PC-3 (cell line): ENCODE measurements at regions not wholly inside any gene's neighbourhood (a gene's known extent, or its start where the extent isn't known, plus 50 kb on each side); places are given as distances from the start of the nearest gene placed in this dataset.

ENCODE experiments used
- ATAC-seq: fragments of 200-7000 bp; cut with Tn5 transposase; 2 replicates; pipeline ENCODE4 v1.9.1; 2020; ENCODE audit warnings: mild to moderate bottlenecking, moderate library complexity
- BruUV-seq: library from RNA; stranded (reverse); fragments of 400-500 nt; replicated peaks from 2 replicates; lab custom pipeline; 2021; lab: Mats Ljungman, UMichigan
- CTCF ChIA-PET: fragments of 300-600 bp; sonication (Branson Sonifier 250); formaldehyde crosslinking; loops from one replicate; lab custom pipeline; 2022; ENCODE audit warnings: antibody characterized with exemption; lab: Charles Lee
- POLR2A ChIA-PET: fragments of 300-600 bp; sonication (Branson Sonifier 250); formaldehyde crosslinking; loops from one replicate; lab custom pipeline; 2022; ENCODE audit warnings: antibody characterized with exemption; ENCODE audit not compliant: unreplicated experiment; lab: Charles Lee
- DNase-seq: peaks from one replicate; pipeline ENCODE4 v3.0.0-alpha.2; 2015
- H2AFZ ChIP-seq: fragments of 300-600 bp; sonication (generic); 2 replicates; pipeline ENCODE4 v1.6.0; 2016; ENCODE audit warnings: antibody characterized with exemption, low read length
- H3F3A ChIP-seq: fragments of 300-600 bp; sonication (generic); one replicate; pipeline ENCODE4 v1.6.0; 2017; ENCODE audit warnings: antibody characterized with exemption, low read length, control low read depth, mild to moderate bottlenecking; ENCODE audit not compliant: unreplicated experiment
- H3K27ac ChIP-seq: fragments of 300-600 bp; sonication (generic); 2 replicates; pipeline ENCODE4 v1.5.1; 2016; ENCODE audit warnings: mild to moderate bottlenecking, low read length
- H3K27me3 ChIP-seq: fragments of 300-600 bp; sonication (generic); 2 replicates; pipeline ENCODE4 v1.6.1; 2016; ENCODE audit warnings: low read length, mixed read lengths
- H3K36me3 ChIP-seq: fragments of 300-600 bp; sonication (generic); 2 replicates; pipeline ENCODE4 v1.6.1; 2016; ENCODE audit warnings: low read depth, mixed run types, low read length, mixed read lengths
- H3K4me1 ChIP-seq: fragments of 300-600 bp; sonication (generic); 2 replicates; pipeline ENCODE4 v1.5.1; 2016; ENCODE audit warnings: low read length; ENCODE audit not compliant: insufficient read depth
- H3K4me2 ChIP-seq: fragments of 300-600 bp; sonication (generic); 2 replicates; pipeline ENCODE4 v1.6.0; 2016; ENCODE audit warnings: low read length
- H3K4me3 ChIP-seq: fragments of 300-600 bp; sonication (generic); 2 replicates; pipeline ENCODE4 v1.5.1; 2016; ENCODE audit warnings: mild to moderate bottlenecking, low read length, mixed read lengths
- H3K79me2 ChIP-seq: fragments of 300-600 bp; sonication (generic); 2 replicates; pipeline ENCODE4 v1.6.1; 2017; ENCODE audit warnings: low read length, mixed read lengths
- H3K9ac ChIP-seq: fragments of 300-600 bp; sonication (generic); 2 replicates; pipeline ENCODE4 v1.6.0; 2016; ENCODE audit warnings: mild to moderate bottlenecking, low read length
- H3K9me2 ChIP-seq: fragments of 300-600 bp; sonication (generic); replicated peaks from 2 replicates; pipeline ENCODE4 v1.6.1; 2016; ENCODE audit warnings: mixed run types, low read length, mixed read lengths
- H3K9me3 ChIP-seq: fragments of 300-600 bp; sonication (generic); 2 replicates; pipeline ENCODE4 v1.6.1; 2016; ENCODE audit warnings: low read length, mixed read lengths
- H4K20me1 ChIP-seq: fragments of 300-600 bp; sonication (generic); 2 replicates; pipeline ENCODE4 v1.6.1; 2016; ENCODE audit warnings: low read length, mixed read lengths
- EZH2 ChIP-seq: fragments of 300-600 bp; sonication (generic); IDR thresholded peaks from one replicate; pipeline ENCODE4 v1.6.1; 2017; ENCODE audit warnings: antibody characterized with exemption, mild to moderate bottlenecking, low read length; ENCODE audit not compliant: unreplicated experiment
- EZH2phosphoT487 ChIP-seq: fragments of 300-600 bp; sonication (generic); IDR thresholded peaks from 2 replicates; pipeline ENCODE4 v1.6.1; 2018; ENCODE audit warnings: mild to moderate bottlenecking, antibody characterized with exemption, low read length, borderline replicate concordance
- intact Hi-C: fragments of 100-400 bp; cut with micrococcal nuclease; formaldehyde crosslinking; loops from 2 replicates; pipeline ENCODE4 v1.9.0; 2023
- TF ChIP-seq, protein P1 (sequence below): fragments of 300-600 bp; sonication (generic); conservative IDR thresholded peaks from 2 replicates; pipeline ENCODE4 v1.5.1; 2017; ENCODE audit warnings: antibody characterized with exemption, low read depth, mild to moderate bottlenecking, low read length

GRCh38 chr6:23087471-23087870 lies 518.1 kb downstream of the HDGFL1 start:
- Histone ChIP-seq H3K4me3 (no peak overlapping the region), H3K9me2 (no peaks in the 10 kb centered on the region), H3F3A (no peaks in the 10 kb centered on the region), H3K27ac (no peak overlapping the region), H3K36me3 (no peaks in the 10 kb centered on the region), H3K4me1 (no peaks in the 10 kb centered on the region), H2AFZ (no peak overlapping the region), H3K27me3 (no peaks in the 10 kb centered on the region), H3K9ac (no peak overlapping the region), H4K20me1 (no peaks in the 10 kb centered on the region), H3K9me3 (no peaks in the 10 kb centered on the region), H3K79me2 (no peaks in the 10 kb centered on the region), H3K4me2 (no peak overlapping the region)
- CTCF ChIA-PET, result no interaction called here
- no TSS peak for BruUV-seq
- ATAC-seq (no peak), DNase-seq (no peak)
- TF ChIP-seq EZH2, result no peak
- intact Hi-C loops, result no loop called here
- POLR2A ChIA-PET, result no interaction called here

DNA sequence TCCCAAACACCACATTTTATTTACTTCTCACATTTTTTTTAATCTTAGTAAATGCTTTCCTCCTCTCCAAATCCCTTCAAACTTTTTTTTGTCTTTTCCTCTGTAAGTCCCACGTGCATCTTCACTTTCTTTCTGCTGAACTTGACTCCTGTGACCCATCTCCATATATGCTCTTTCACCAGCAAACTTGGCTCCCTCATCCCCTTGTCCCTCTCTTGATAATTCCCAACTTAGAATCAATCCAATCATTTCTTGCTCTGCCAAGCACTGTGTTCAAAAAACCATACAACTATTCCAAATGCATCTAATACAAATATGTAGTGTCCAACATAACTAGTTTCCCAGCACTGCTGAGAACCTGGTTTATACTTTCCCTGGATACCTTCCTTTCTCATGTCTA lies 519.4 kb downstream of the HDGFL1 start:
- no peak overlapping the region for H3K27ac ChIP-seq
- no peaks in the 10 kb centered on the region for H3K4me1 ChIP-seq
- intact Hi-C loops, result no loop called here
- H3K4me2 ChIP-seq, result no peak overlapping the region
- no peak for TF ChIP-seq EZH2
- TF ChIP-seq, protein P1, sequence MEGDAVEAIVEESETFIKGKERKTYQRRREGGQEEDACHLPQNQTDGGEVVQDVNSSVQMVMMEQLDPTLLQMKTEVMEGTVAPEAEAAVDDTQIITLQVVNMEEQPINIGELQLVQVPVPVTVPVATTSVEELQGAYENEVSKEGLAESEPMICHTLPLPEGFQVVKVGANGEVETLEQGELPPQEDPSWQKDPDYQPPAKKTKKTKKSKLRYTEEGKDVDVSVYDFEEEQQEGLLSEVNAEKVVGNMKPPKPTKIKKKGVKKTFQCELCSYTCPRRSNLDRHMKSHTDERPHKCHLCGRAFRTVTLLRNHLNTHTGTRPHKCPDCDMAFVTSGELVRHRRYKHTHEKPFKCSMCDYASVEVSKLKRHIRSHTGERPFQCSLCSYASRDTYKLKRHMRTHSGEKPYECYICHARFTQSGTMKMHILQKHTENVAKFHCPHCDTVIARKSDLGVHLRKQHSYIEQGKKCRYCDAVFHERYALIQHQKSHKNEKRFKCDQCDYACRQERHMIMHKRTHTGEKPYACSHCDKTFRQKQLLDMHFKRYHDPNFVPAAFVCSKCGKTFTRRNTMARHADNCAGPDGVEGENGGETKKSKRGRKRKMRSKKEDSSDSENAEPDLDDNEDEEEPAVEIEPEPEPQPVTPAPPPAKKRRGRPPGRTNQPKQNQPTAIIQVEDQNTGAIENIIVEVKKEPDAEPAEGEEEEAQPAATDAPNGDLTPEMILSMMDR, result no peak
- no peak for TF ChIP-seq EZH2phosphoT487
- H3F3A ChIP-seq, result no peaks in the 10 kb centered on the region
- H4K20me1 ChIP-seq, result no peaks in the 10 kb centered on the region
- no peaks in the 10 kb centered on the region for H3K36me3 ChIP-seq
- CTCF ChIA-PET, result no interaction called here
- no peak overlapping the region for H3K4me3 ChIP-seq
- DNase-seq, result no peak
- no peak overlapping the region for H3K9ac ChIP-seq
- POLR2A ChIA-PET, result no interaction called here
- BruUV-seq, result no TSS peak
- no peaks in the 10 kb centered on the region for H3K79me2 ChIP-seq
- no peaks in the 10 kb centered on the region for H3K9me2 ChIP-seq
- ATAC-seq, result no peak
- H3K9me3 ChIP-seq, result no peaks in the 10 kb centered on the region
- H2AFZ ChIP-seq, result no peak overlapping the region
- H3K27me3 ChIP-seq, result no peaks in the 10 kb centered on the region

GRCh38 chr6:23089981-23090380 lies 520.6 kb downstream of the HDGFL1 start:
- CTCF ChIA-PET, result no interaction called here
- Histone ChIP-seq H3K9me3 (no peaks in the 10 kb centered on the region), H3F3A (no peaks in the 10 kb centered on the region), H2AFZ (no peak overlapping the region), H3K4me2 (no peak overlapping the region), H3K27ac (no peak overlapping the region), H3K9ac (no peak overlapping the region), H3K27me3 (no peaks in the 10 kb centered on the region), H4K20me1 (no peaks in the 10 kb centered on the region), H3K4me3 (no peak overlapping the region), H3K36me3 (no peaks in the 10 kb centered on the region), H3K4me1 (no peaks in the 10 kb centered on the region), H3K9me2 (no peaks in the 10 kb centered on the region), H3K79me2 (no peaks in the 10 kb centered on the region)
- BruUV-seq, result no TSS peak
- TF ChIP-seq, protein P1, result no peak
- no peak for TF ChIP-seq EZH2
- TF ChIP-seq EZH2phosphoT487, result no peak
- intact Hi-C loops, result loop anchor here (10.0 kb wide), 1 partner anchor 325 kb away; no protein-coding TSS in a partner anchor
- POLR2A ChIA-PET, result no interaction called here
- DNase-seq, result no peak
- no peak for ATAC-seq
